ENCODE measurements at regions not wholly inside any gene's neighbourhood (a gene's known extent, or its start where the extent isn't known, plus 50 kb on each side); places are given as distances from the start of the nearest gene placed in this dataset.

DNA sequence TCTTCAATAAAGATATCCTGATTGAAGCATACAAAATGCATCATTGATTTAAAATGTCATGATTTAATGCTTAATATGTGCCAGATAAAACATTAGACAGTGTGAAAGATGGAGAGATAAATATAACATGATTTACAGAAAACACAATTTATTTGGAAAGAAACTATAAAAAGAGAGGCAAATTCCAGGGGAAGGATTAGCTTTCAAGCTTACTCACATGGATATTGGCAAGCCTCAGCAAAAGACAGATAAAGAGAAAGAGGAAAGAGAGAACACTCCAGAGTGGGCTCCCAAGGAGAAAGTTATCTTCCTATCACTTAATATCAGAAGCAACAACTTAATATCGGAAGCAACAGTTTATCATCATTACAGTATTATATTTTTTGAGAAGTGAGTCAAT, 1036.5 kb downstream of the SQOR start:
- no peak for DNase-seq

GRCh38 chr15:46672041-46672440, 1037.2 kb downstream of the SQOR start:
- DNase-seq: no peak

- DNase-seq: no peak
Measured at GRCh38 chr15:46676233-46677206, 1040.8 kb upstream of the SEMA6D start.

DNA sequence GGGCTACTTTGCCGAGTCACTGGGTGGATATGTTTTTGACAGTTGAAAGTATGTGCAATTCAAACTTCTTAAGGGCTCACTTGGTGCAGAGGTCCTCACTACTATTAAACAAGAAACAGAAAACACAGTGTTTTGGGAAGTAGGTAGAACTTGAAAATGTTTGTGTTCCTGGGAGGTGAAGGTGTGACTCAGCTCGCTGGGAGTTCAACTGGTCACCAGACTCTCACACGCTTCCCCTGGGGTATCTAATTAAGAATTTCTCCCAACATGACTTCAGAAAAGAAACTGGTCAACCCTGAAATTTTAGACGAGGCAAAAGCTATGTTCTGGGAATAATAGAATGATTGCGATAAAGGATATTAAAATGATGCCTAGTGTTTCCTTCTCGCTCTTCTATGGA, 1039.8 kb upstream of the SEMA6D start:
- no peak for DNase-seq

- DNase-seq: no peak
Measured at GRCh38 chr15:46681901-46682300, 1035.4 kb upstream of the SEMA6D start.

DNA sequence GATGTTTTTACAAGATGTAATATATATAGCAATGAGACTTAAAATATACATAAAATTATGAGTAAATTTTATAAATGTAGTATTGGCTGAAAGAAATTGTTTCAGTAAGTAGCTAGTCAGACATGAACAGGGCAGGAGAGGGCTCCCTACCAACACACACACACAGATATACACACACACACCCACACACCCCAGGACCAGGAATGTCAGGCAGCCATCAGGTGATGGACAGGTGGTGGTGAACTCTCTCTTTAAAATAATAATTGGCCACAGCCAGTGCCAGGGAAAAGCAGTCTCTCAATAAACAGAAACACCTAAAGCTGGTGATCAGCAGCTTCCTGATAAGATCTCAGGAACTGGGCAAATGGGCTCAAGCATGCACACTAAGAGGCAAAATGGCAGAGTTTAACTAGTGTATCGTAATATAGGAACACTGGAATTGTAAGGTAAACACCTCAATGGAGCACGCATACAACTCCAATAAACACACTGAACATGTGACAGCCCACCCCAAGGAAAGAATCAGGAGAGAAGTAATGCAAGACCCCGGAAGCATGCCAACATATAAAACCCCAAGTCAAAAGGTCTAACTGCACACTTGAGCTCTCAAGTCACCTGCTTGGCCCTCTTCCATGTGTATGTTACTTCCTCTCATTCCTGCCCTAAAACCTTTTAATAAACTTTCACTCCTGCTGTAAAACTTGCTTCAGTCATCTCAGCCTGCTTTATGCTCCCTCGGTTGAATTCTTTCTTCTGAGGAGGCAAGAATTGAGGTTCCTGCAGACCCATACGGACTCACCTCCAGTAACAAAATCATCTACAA, 1034.1 kb upstream of the SEMA6D start:
- DNase-seq: no peak

GRCh38 chr15:46685096-46685495, 1032.2 kb upstream of the SEMA6D start:
- no peak for DNase-seq

- DNase-seq: no peak
Measured at GRCh38 chr15:46685681-46686080, 1031.6 kb upstream of the SEMA6D start.

GRCh38 chr15:46696281-46696680, 1021.0 kb upstream of the SEMA6D start:
- DNase-seq: no peak

GRCh38 chr15:46701346-46701745, 1016.0 kb upstream of the SEMA6D start:
- DNase-seq: no peak

DNA sequence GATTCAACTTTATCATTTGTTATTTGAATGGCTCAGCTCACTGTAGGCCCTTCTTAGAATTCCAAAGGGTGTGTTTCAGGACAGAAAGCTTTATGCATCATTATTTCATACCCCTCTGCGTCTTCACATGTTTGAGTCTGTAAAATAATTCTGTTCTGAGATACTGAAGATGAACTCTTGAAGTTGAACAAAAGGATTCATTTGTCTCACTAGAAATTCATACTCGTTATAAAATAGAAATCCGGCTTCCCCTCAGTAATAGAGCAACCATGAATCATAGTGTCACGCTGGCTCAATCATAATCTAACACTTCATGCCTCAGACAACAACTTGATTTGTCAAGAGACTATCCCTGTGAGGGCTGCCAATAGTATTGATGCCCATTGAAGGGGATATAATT, 1015.4 kb upstream of the SEMA6D start:
- DNase-seq: no peak

DNA sequence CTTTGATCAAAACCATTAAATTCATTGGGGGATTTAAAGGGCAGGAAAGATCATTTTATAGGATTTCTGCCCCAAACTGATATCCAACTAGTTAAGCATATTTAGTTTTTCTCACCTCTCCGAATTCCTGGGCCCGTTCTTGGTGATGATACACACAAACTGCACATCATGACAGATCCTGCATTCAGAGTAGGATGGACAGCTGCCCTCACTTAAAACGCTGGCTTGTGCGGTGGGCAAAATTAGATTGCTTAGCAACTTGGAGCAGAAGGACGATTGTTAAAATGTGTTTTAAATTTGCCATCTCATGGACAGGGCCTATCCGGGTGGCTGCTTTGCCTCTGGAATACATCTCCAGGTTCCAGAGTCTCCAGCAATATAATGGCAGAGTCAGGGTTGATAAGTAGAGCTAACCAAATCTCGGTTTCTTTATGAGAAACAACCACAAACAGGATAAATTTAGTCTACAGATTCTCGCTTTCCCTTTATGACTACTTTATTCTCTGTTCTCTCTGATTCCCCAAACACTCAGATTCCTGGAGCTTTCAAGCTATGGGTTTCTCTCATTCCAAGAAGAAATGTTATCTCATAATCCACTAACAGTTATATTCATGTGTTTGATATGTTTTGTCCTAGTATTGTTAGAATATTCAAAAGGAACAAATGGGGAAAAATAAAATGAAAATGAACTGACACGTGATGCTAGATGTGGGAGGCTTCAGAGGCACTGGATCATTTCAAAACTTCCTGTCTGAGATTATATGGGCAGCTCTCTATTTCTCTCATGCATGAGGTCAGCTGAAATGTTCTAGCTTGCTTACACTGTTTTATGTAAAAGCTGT, 1014.1 kb upstream of the SEMA6D start:
- no peak for DNase-seq

DNA sequence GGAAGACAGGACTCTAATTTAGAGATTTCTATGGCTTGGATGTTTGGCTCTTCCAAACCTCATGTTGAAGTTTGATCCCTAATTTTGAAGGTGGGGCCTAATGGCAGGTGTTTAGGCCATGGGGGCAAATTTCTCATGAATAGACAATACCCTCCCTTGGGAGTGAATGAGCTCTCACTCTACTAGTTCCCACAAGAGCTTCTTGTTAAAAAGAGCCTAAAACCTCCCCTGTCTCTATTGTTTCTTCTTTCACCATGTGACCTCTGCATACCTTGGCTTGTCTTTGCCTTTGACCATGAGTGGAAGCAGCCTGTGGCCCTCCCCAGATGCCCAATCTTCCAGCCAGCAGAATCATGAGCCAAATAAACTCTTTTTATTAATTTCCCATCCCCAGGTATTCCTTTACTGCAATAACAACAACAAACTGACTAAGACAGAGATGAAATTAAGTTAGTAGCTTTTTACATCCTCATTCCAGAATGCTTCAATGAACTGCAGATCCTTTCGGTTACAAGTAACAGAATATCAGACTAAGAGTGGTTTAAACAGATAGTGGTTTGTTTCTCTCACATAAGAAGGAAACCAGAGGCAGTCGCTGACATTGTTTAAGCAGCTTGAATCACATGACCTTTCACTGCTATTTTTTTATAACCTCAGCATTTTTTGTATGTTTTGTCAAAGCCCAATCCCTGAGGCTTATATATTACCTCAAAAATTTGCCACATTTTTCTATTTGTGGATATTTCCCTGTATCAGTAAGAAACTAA, 1013.3 kb upstream of the SEMA6D start:
- DNase-seq: no peak

GRCh38 chr15:46707452-46707851, 1009.9 kb upstream of the SEMA6D start:
- DNase-seq: no peak

GRCh38 chr15:46708226-46708625, 1009.1 kb upstream of the SEMA6D start:
- DNase-seq: no peak

DNA sequence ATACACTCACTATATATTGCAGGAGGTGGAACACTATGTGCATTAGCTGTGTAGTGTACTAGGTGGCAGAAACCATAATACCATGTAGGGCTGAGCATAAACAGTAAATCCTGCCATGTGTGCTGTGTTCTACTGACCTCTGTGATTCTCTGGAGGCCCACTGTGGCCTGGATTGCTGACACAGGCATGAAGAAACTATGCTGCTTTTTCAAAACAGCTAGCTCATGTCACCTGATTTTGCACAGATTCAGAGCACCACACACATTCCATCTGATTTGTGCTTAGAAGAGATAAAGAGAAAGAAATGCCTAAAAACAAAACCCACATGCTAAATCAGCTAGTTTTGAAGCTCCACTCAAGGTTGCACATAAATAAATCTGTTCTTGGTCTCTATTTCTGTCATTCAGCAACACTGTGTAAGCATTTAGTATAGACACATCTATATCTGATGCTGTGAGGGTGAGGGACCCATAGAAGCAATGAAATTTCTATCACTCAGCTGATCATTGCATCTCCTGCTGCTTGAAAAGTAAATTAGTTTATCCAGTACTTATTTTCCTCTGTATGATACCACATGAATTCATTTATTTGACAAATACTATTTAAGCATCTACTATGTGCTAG, 1007.7 kb upstream of the SEMA6D start:
- DNase-seq: no peak

GRCh38 chr15:46710401-46710960, 1006.8 kb upstream of the SEMA6D start:
- no peak for DNase-seq

DNA sequence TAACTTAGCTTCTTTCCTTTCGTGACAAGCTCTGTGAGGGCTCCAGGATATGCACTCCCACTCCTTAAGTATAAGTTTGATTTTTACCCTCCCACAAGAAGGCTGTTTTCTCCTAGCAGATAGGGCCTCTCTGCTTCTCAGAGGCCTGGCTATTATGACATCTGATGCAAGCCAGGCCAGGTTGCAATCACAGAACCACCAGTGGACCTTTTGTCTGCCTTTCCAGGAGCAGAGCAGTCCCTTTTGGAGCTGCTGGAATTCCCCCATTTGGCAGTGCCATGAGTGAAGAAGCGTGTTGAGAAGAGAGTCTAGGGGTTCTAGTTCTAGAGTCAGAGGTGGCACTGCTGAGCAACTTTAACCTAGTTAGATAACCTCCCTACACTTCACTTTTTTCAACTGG, 1004.3 kb upstream of the SEMA6D start:
- DNase-seq: no peak

GRCh38 chr15:46714950-46715349, 1002.4 kb upstream of the SEMA6D start:
- DNase-seq: no peak

DNA sequence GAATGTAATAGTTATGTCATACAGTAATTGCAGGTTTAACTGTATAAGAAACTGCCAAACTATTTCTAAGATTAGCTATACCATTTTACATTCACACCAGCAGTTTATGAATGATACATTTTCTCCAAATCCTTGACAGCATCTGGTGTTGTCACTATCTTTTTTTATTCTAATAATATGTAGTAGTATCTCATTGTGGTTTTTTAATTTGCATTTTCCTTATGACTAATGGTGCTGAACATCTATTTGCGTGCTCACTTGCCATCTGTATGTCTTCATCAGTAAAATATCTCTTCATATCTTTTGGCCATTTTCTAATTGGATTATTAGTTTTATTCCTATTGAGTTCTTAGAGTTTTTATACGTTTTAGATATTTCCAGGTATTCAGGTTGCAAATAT, 994.0 kb upstream of the SEMA6D start:
- no peak for DNase-seq

- no peak for DNase-seq
Measured at GRCh38 chr15:46732060-46732459, 985.2 kb upstream of the SEMA6D start.

Measured in activated CD8-positive, alpha-beta memory T cell treated with anti-CD3 and anti-CD28 coated beads, Interleukin-2, amount 50 U/mL, for 4 hours (primary cell).